ENCODE measurements at regions not wholly inside any gene's neighbourhood (a gene's known extent, or its start where the extent isn't known, plus 50 kb on each side); places are given as distances from the start of the nearest gene placed in this dataset.

DNA sequence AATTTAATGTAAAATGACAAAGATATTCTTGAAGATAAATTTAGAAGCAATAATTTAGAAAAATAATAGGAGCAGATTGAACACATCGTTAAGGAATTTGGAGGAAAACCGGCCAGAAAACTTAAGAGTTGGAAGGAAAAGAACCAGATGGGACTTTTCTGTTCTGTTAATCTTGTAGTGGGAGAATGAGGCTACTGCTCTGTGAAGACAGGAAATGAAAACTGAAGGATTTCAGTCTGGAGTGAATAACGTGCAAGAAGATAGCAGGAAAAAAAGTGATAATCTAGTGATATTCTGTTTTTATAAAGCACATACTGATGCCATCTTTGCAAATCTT is 74.2 kb downstream of the DPPA2 start:
- H3K27ac ChIP-seq, result no peak overlapping the region
- no peaks in the 10 kb centered on the region for H3K4me1 ChIP-seq
- H3K36me3 ChIP-seq, result no peaks in the 10 kb centered on the region
- no peak for ATAC-seq (ENCODE audit: low FRiP score in 2 of 2)
- no peaks in the 10 kb centered on the region for H3K27me3 ChIP-seq
- 59 to 66% methylated on average over 3 of the region's 3 CpGs for WGBS, 2 donors
- DNase-seq, result no peak
- no peak for TF ChIP-seq POLR2AphosphoS5 (IDR thresholded peaks at IDR 0.05)
- TF ChIP-seq POLR2A (IDR thresholded peaks at IDR 0.05), result no peak
- TF ChIP-seq, protein P1, sequence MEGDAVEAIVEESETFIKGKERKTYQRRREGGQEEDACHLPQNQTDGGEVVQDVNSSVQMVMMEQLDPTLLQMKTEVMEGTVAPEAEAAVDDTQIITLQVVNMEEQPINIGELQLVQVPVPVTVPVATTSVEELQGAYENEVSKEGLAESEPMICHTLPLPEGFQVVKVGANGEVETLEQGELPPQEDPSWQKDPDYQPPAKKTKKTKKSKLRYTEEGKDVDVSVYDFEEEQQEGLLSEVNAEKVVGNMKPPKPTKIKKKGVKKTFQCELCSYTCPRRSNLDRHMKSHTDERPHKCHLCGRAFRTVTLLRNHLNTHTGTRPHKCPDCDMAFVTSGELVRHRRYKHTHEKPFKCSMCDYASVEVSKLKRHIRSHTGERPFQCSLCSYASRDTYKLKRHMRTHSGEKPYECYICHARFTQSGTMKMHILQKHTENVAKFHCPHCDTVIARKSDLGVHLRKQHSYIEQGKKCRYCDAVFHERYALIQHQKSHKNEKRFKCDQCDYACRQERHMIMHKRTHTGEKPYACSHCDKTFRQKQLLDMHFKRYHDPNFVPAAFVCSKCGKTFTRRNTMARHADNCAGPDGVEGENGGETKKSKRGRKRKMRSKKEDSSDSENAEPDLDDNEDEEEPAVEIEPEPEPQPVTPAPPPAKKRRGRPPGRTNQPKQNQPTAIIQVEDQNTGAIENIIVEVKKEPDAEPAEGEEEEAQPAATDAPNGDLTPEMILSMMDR (IDR thresholded peaks at IDR 0.05), result no peak
- no peak for TF ChIP-seq EP300 (IDR thresholded peaks at IDR 0.05)
- H3K4me3 ChIP-seq, result no peak overlapping the region
- H3K9me3 ChIP-seq, result no peaks in the 10 kb centered on the region

Small RNAs in the stretch of these regions (small RNA-seq; reads per million reads assigned to genes)
- 0 reads per million in 4 donors for gene RNU6-1236P
